Left ventricle myocardium inferior (tissue), 1 donor: ENCODE measurements at regions not wholly inside any gene's neighbourhood (a gene's known extent, or its start where the extent isn't known, plus 50 kb on each side); places are given as distances from the start of the nearest gene placed in this dataset.

Experiments used
- DNase-seq: peaks from one replicate; pipeline ENCODE4 v3.0.0-alpha.2; 2020
- H3K27ac ChIP-seq: fragments of 200-600 bp; replicated peaks from 2 replicates; pipeline ENCODE4 v1.8.0; 2021
- H3K27me3 ChIP-seq: fragments of 200-600 bp; 2 replicates; pipeline ENCODE4 v1.8.0; 2021; ENCODE audit warnings: low read depth
- H3K36me3 ChIP-seq: fragments of 200-600 bp; 2 replicates; pipeline ENCODE4 v1.8.0; 2021
- H3K4me1 ChIP-seq: fragments of 200-600 bp; 2 replicates; pipeline ENCODE4 v1.8.0; 2021
- H3K4me3 ChIP-seq: fragments of 200-600 bp; 2 replicates; pipeline ENCODE4 v1.8.0; 2021; ENCODE audit warnings: mild to moderate bottlenecking, moderate library complexity
- H3K9me3 ChIP-seq: fragments of 200-600 bp; replicated peaks from 2 replicates; pipeline ENCODE4 v1.8.0; 2021
- CTCF ChIP-seq: fragments of 200-600 bp; IDR thresholded peaks from 2 replicates; pipeline ENCODE4 v1.8.0; 2021; ENCODE audit warnings: antibody characterized with exemption, mild to moderate bottlenecking, borderline replicate concordance
- intact Hi-C: fragments of 100-400 bp; cut with micrococcal nuclease; formaldehyde crosslinking; loops from one replicate; pipeline ENCODE4 v1.11.0; 2022
- donor health status: DM: no; HTN: yes; CAD: no; lungs with severe emphysema.

DNA sequence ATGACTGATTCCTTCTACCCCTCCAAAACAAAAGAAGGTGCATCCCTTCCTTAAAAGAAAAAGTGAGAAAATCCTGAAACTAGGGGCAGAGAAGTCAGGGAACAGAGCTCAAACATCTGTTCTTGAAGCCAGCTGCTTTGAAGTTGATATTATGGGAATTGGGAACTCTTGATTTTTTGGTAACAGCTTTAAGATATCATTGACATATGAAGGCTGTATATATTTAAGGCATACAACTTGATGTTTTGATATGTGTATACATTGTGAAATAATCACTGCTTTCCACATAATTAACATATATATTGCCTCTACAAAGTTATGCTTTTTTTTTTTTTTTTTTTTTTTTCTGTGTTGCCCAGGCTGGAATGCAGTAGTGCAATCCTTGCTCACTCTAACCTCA lies 117.1 kb downstream of the AKAP11 start:
- Histone ChIP-seq H3K27ac (no peak overlapping the region), H3K4me1 (no peaks in the 10 kb centered on the region), H3K4me3 (no peak overlapping the region), H3K9me3 (no peaks in the 10 kb centered on the region), H3K27me3 (peaks cover 10% of the 10 kb centered on the region), H3K36me3 (no peaks in the 10 kb centered on the region)
- no peak for DNase-seq
- TF ChIP-seq CTCF = no peak
- intact Hi-C loops = no loop called here

GRCh38 chr13:42392180-42392579 lies 120.2 kb downstream of the AKAP11 start:
- no peak for DNase-seq
- Histone ChIP-seq H3K36me3 (no peaks in the 10 kb centered on the region), H3K4me1 (no peaks in the 10 kb centered on the region), H3K27ac (no peak overlapping the region), H3K27me3 (peaks cover 34% of the 10 kb centered on the region), H3K9me3 (no peaks in the 10 kb centered on the region), H3K4me3 (no peak overlapping the region)
- no peak for TF ChIP-seq CTCF
- intact Hi-C loops = no loop called here

GRCh38 chr13:42392716-42393572 lies 121.0 kb downstream of the AKAP11 start:
- no peak for DNase-seq
- no peak for TF ChIP-seq CTCF
- H3K4me3 ChIP-seq = no peak overlapping the region
- H3K27me3 ChIP-seq = peaks cover 34% of the 10 kb centered on the region
- no peak overlapping the region for H3K27ac ChIP-seq
- intact Hi-C loops = no loop called here
- no peaks in the 10 kb centered on the region for H3K36me3 ChIP-seq
- no peaks in the 10 kb centered on the region for H3K9me3 ChIP-seq
- H3K4me1 ChIP-seq = no peaks in the 10 kb centered on the region

- H3K27ac ChIP-seq = no peak overlapping the region
Measured at GRCh38 chr13:42393573-42394360, 121.8 kb downstream of the AKAP11 start.

GRCh38 chr13:42394361-42394708 lies 122.4 kb downstream of the AKAP11 start:
- Histone ChIP-seq H3K36me3 (no peaks in the 10 kb centered on the region), H3K27me3 (peaks cover 34% of the 10 kb centered on the region), H3K4me1 (no peaks in the 10 kb centered on the region), H3K4me3 (no peak overlapping the region), H3K27ac (no peak overlapping the region), H3K9me3 (no peaks in the 10 kb centered on the region)
- TF ChIP-seq CTCF = no peak
- DNase-seq = no peak
- intact Hi-C loops = no loop called here

More at GRCh38 chr13:42393573-42394360, 121.8 kb downstream of the AKAP11 start:
- Histone ChIP-seq H3K36me3 (no peaks in the 10 kb centered on the region), H3K4me3 (no peak overlapping the region), H3K27me3 (peaks cover 34% of the 10 kb centered on the region), H3K9me3 (no peaks in the 10 kb centered on the region), H3K4me1 (no peaks in the 10 kb centered on the region)
- intact Hi-C loops = no loop called here
- DNase-seq = no peak
- no peak for TF ChIP-seq CTCF
